ENCODE measurements at regions not wholly inside any gene's neighbourhood (a gene's known extent, or its start where the extent isn't known, plus 50 kb on each side); places are given as distances from the start of the nearest gene placed in this dataset.

GRCh38 chr6:84358581-84358980 lies 131.1 kb upstream of the CEP162 start:
- Histone ChIP-seq H2AFZ (ENCODE audit: low read length) (no peak overlapping the region), H3K4ac (replicated peaks; ENCODE audit: insufficient read length, low read depth, low read length) (no peak overlapping the region), H3K27me3 (replicated peaks in 1 of 4; ENCODE audit: control insufficient read depth in 3 of 4, extremely low read depth in 1 of 4, insufficient read depth in 3 of 4, low read length in 3 of 4) (no peaks in the 10 kb centered on the region), H3K79me2 (ENCODE audit: control insufficient read depth in 1 of 2, insufficient read depth in 2 of 2, low read length in 2 of 2) (no peaks in the 10 kb centered on the region), H3K4me3 (ENCODE audit: extremely low read depth in 1 of 4, insufficient read depth in 2 of 4, low read depth in 3 of 4, low read length in 4 of 4) (no peak overlapping the region), H3K14ac (ENCODE audit: insufficient read length) (no peak overlapping the region), H3K4me1 (replicated peaks in 1 of 4; ENCODE audit: control insufficient read depth in 3 of 4, insufficient read depth in 4 of 4, low read length in 3 of 4) (no peaks in the 10 kb centered on the region), H3K56ac (replicated peaks; ENCODE audit: insufficient read length, low read depth, low read length) (no peak overlapping the region), H2BK120ac (replicated peaks; ENCODE audit: low read depth, low read length) (no peak overlapping the region), H3K18ac (ENCODE audit: extremely low read depth, low read length) (no peak overlapping the region), H2BK5ac (ENCODE audit: low read depth, low read length) (no peak overlapping the region), H3K27ac (ENCODE audit: low read depth, low read length) (no peak overlapping the region), H3K79me1 (ENCODE audit: low read depth, low read length) (no peaks in the 10 kb centered on the region), H3K23me2 (ENCODE audit: low read depth, low read length) (no peaks in the 10 kb centered on the region), H3K9ac (replicated peaks in 1 of 4; ENCODE audit: extremely low read depth in 1 of 4, low read depth in 3 of 4, low read length in 3 of 4) (no peak overlapping the region), H3K23ac (ENCODE audit: insufficient read length) (no peak overlapping the region), H4K20me1 (replicated peaks in 1 of 2; ENCODE audit: control insufficient read depth in 1 of 2, insufficient read depth in 2 of 2, low read length in 2 of 2) (no peaks in the 10 kb centered on the region), H4K5ac (ENCODE audit: insufficient read length, low read depth, low read length) (no peak overlapping the region), H2AK5ac (ENCODE audit: low read depth, low read length) (no peak overlapping the region), H2BK12ac (ENCODE audit: low read depth, low read length) (no peak overlapping the region), H3K36me3 (ENCODE audit: control insufficient read depth in 2 of 4, insufficient read depth in 4 of 4, low read length in 3 of 4) (no peaks in the 10 kb centered on the region), H2BK15ac (ENCODE audit: low read length) (no peak overlapping the region), H3K4me2 (ENCODE audit: insufficient read depth in 1 of 2, low read depth in 2 of 2, low read length in 2 of 2) (no peak overlapping the region), H3K9me3 (ENCODE audit: insufficient read depth in 2 of 2, low read depth in 1 of 2, low read length in 1 of 2) (no peaks in the 10 kb centered on the region), H4K91ac (replicated peaks; ENCODE audit: insufficient read length, low read length) (no peak overlapping the region), H2BK20ac (ENCODE audit: low read length) (no peak overlapping the region), H4K8ac (ENCODE audit: extremely low read depth, insufficient read depth, low read length) (no peak overlapping the region)
- TF ChIP-seq TEAD4 (IDR thresholded peaks at IDR 0.05; ENCODE audit: low read depth, low read length) (peak; percentile 8; the same call in 1 of the 2 replicates), HDAC6 (IDR thresholded peaks at IDR 0.05; ENCODE audit: low read depth, low read length) (no peak), SIX5 (IDR thresholded peaks at IDR 0.05; ENCODE audit: low read depth, low read length) (no peak), RNF2 (IDR thresholded peaks at IDR 0.05; ENCODE audit: borderline replicate concordance, low read depth, low read length, missing control alignments, poor library complexity, severe bottlenecking) (no peak), HDAC2 (IDR thresholded peaks at IDR 0.05; ENCODE audit: borderline replicate concordance in 1 of 2, low read depth in 2 of 2, low read length in 2 of 2) (no peak), SIRT6 (IDR thresholded peaks at IDR 0.05; ENCODE audit: low read length) (no peak)
- DNase-seq (ENCODE audit: low read depth in 1 of 2, low spot score in 2 of 2) = peak in 1 of 2 experiments; percentile 3
- POLR2A ChIA-PET (ENCODE audit: partially characterized antibody) = no interaction called here
- CTCF ChIA-PET (ENCODE audit: partially characterized antibody) = interaction anchor here (0.8 to 1.3 kb wide), 2 partner anchors 13 to 64 kb away, joined by 3 to 5 read pairs; no protein-coding TSS in a partner anchor
- WGBS, 2 experiments (ENCODE audit: extremely low coverage in 1 of 2, insufficient coverage in 1 of 2, insufficient read length in 1 of 2, insufficient replicate concordance in 2 of 2, low coverage in 1 of 2, low lambda C conversion rate in 2 of 2, missing lambda C conversion rate in 1 of 2) = 98% methylated on average over 3 of the region's 3 CpGs; no CpG with 5 or more reads in 1 of the 2 experiments
- no peak for FAIRE-seq

Measured in H1 (cell line).